ENCODE measurements at regions not wholly inside any gene's neighbourhood (a gene's known extent, or its start where the extent isn't known, plus 50 kb on each side); places are given as distances from the start of the nearest gene placed in this dataset.
"Not testable (repeated sequence)": the region's sequence is repeated elsewhere in the genome, so short reads cannot be mapped to it uniquely, and the experiment has no call there.

DNA sequence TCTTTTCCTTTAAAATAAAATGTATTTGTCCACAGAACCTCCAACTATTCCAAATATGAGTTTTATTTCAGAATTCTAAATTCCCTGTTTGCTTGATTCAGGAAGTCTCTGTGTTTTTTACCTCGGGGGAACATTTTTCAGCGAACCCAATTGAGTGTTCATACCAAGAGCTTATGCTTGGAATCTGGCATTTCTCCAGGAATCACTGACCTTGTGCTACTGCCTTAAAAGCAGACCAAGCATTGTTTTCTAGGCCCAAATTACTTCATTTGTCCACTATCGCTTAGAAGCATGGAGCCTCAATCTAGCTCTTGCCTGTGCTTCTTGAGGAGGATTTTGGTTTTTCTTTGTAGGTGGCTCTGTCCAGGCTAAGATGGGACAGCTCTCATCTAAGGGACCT, 59.4 kb downstream of the EBLN1 start:
- no peaks in the 10 kb centered on the region for H3K9me3 ChIP-seq (ENCODE audit: control insufficient read depth, insufficient read depth, low read length)

DNA sequence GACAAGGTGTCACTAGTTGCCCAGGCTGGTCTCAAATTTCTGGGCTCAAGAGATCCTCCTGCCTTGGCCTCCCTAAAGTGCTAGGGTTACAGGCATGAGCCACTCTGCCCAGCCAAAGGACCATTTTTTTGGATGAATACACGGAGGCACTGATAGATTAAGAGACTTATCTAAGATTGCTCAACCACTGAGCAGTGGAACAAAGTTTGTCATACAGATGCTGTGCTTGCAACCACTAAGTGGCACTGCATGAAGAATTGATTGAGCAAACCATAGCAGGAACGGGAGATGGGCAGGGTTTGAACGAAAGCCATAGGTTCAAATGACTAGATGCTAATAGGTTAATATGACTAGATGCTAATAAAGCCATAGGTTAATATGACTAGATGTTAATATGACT, 61.1 kb downstream of the EBLN1 start:
- H3K4me1 ChIP-seq (ENCODE audit: control insufficient read depth, insufficient read depth, low read length), result no peaks in the 10 kb centered on the region
- H3K36me3 ChIP-seq (ENCODE audit: control insufficient read depth, insufficient read depth, low read length), result no peaks in the 10 kb centered on the region
- no peaks in the 10 kb centered on the region for H3K9me3 ChIP-seq (ENCODE audit: control insufficient read depth, insufficient read depth, low read length)
- no peaks in the 10 kb centered on the region for H3K27me3 ChIP-seq (ENCODE audit: control insufficient read depth, insufficient read depth, low read length)
- H3K9ac ChIP-seq (ENCODE audit: low read depth, low read length), result no peak overlapping the region
- H3K4me3 ChIP-seq (ENCODE audit: low read depth, low read length), result no peak overlapping the region

More for the DNA sequence above, 59.4 kb downstream of the EBLN1 start:
- Histone ChIP-seq H3K27me3 (ENCODE audit: control insufficient read depth, insufficient read depth, low read length) (no peaks in the 10 kb centered on the region), H3K36me3 (ENCODE audit: control insufficient read depth, insufficient read depth, low read length) (no peaks in the 10 kb centered on the region), H3K4me1 (ENCODE audit: control insufficient read depth, insufficient read depth, low read length) (no peaks in the 10 kb centered on the region), H3K9ac (ENCODE audit: low read depth, low read length) (no peak overlapping the region), H3K4me3 (ENCODE audit: low read depth, low read length) (no peak overlapping the region)

DNA sequence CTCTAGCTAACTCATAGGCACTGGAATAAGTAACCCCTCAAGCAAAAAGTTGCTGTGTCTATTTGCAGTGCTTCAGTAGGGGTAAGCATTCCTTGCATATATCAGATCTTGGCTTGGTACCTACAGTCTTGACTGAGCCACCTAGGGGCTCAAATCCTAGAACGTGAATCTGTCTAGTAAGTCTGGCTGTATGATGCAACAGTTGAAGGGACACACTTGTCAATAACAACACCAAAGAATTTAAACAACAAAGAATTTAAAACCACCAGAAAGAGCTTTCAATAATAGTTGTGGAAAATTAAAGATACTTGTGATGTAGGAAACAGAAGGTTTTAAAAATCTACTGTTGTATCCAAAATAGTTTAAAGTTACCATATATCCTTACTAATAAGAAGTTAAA, 65.4 kb downstream of the EBLN1 start:
- no peaks in the 10 kb centered on the region for H3K36me3 ChIP-seq (ENCODE audit: control insufficient read depth, insufficient read depth, low read length)
- no peak overlapping the region for H3K9ac ChIP-seq (ENCODE audit: low read depth, low read length)
- no peaks in the 10 kb centered on the region for H3K27me3 ChIP-seq (ENCODE audit: control insufficient read depth, insufficient read depth, low read length)
- H3K4me3 ChIP-seq (ENCODE audit: low read depth, low read length), result no peak overlapping the region
- no peaks in the 10 kb centered on the region for H3K9me3 ChIP-seq (ENCODE audit: control insufficient read depth, insufficient read depth, low read length)
- no peaks in the 10 kb centered on the region for H3K4me1 ChIP-seq (ENCODE audit: control insufficient read depth, insufficient read depth, low read length)

GRCh38 chr10:22150842-22151241, 67.0 kb downstream of the EBLN1 start:
- Histone ChIP-seq H3K36me3 (ENCODE audit: control insufficient read depth, insufficient read depth, low read length) (no peaks in the 10 kb centered on the region), H3K9me3 (ENCODE audit: control insufficient read depth, insufficient read depth, low read length) (no peaks in the 10 kb centered on the region), H3K4me1 (ENCODE audit: control insufficient read depth, insufficient read depth, low read length) (no peaks in the 10 kb centered on the region), H3K4me3 (ENCODE audit: low read depth, low read length) (no peak overlapping the region), H3K9ac (ENCODE audit: low read depth, low read length) (no peak overlapping the region), H3K27me3 (ENCODE audit: control insufficient read depth, insufficient read depth, low read length) (no peaks in the 10 kb centered on the region)

GRCh38 chr10:22148961-22149360, 68.9 kb downstream of the EBLN1 start:
- no peaks in the 10 kb centered on the region for H3K27me3 ChIP-seq (ENCODE audit: control insufficient read depth, insufficient read depth, low read length)
- no peaks in the 10 kb centered on the region for H3K36me3 ChIP-seq (ENCODE audit: control insufficient read depth, insufficient read depth, low read length)
- H3K9me3 ChIP-seq (ENCODE audit: control insufficient read depth, insufficient read depth, low read length), result no peaks in the 10 kb centered on the region
- H3K4me3 ChIP-seq (ENCODE audit: low read depth, low read length), result no peak overlapping the region
- H3K9ac ChIP-seq (ENCODE audit: low read depth, low read length), result no peak overlapping the region
- H3K4me1 ChIP-seq (ENCODE audit: control insufficient read depth, insufficient read depth, low read length), result no peaks in the 10 kb centered on the region

DNA sequence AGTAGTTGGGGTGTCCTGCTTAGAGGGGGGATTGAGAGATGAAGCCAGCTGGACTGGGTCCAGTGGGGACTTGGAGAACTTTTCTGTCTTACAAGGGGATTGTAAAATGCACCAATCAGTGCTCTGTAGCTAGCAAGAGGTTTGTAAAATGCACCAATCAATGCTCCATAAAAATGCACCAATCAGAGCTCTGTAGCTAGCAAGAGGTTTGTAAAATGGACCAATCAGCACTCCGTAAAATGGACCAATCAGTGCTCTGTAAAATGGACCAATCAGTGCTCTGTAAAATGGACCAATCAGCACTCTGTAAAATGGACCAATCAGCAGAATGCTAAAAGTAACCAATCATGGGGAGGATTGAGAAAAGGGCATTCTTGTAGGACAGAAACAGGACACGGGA, 71.9 kb downstream of the EBLN1 start:
- H3K4me1 ChIP-seq (ENCODE audit: control insufficient read depth, insufficient read depth, low read length); H3K36me3 ChIP-seq (ENCODE audit: control insufficient read depth, insufficient read depth, low read length); H3K27me3 ChIP-seq (ENCODE audit: control insufficient read depth, insufficient read depth, low read length); H3K9ac ChIP-seq (ENCODE audit: low read depth, low read length); H3K4me3 ChIP-seq (ENCODE audit: low read depth, low read length); H3K9me3 ChIP-seq (ENCODE audit: control insufficient read depth, insufficient read depth, low read length): not testable (repeated sequence)

GRCh38 chr10:22137542-22137941, 80.3 kb downstream of the EBLN1 start:
- Histone ChIP-seq H3K27me3 (ENCODE audit: control insufficient read depth, insufficient read depth, low read length) (no peaks in the 10 kb centered on the region), H3K4me1 (ENCODE audit: control insufficient read depth, insufficient read depth, low read length) (no peaks in the 10 kb centered on the region), H3K4me3 (ENCODE audit: low read depth, low read length) (no peak overlapping the region), H3K9ac (ENCODE audit: low read depth, low read length) (no peak overlapping the region), H3K9me3 (ENCODE audit: control insufficient read depth, insufficient read depth, low read length) (no peaks in the 10 kb centered on the region), H3K36me3 (ENCODE audit: control insufficient read depth, insufficient read depth, low read length) (peaks cover 2% of the 10 kb centered on the region)

DNA sequence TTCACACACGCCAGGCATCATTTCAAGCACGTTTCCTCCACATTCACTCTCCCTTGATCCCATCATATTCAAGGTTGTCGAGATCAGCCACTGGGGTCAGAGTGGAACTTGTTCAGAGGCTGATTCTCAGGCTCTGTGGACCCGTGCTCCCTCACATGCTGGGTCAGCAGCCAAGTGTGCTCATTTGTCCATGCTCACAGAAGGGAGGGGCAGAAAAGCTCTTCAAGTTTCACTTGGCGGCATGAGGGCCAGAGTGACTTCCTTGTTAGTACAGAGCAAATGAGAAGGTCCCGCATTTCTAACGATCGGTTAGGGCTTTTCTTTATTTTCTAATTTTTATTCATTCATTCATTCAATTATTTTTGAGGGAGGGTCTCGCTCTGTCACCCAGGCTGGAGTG, 82.2 kb downstream of the EBLN1 start:
- H3K36me3 ChIP-seq (ENCODE audit: control insufficient read depth, insufficient read depth, low read length), result peaks cover 2% of the 10 kb centered on the region
- H3K4me3 ChIP-seq (ENCODE audit: low read depth, low read length), result no peak overlapping the region
- H3K4me1 ChIP-seq (ENCODE audit: control insufficient read depth, insufficient read depth, low read length), result no peaks in the 10 kb centered on the region
- H3K9ac ChIP-seq (ENCODE audit: low read depth, low read length), result no peak overlapping the region
- no peaks in the 10 kb centered on the region for H3K9me3 ChIP-seq (ENCODE audit: control insufficient read depth, insufficient read depth, low read length)
- H3K27me3 ChIP-seq (ENCODE audit: control insufficient read depth, insufficient read depth, low read length), result no peaks in the 10 kb centered on the region

- no peak overlapping the region for H3K9ac ChIP-seq (ENCODE audit: low read depth, low read length)
- H3K4me3 ChIP-seq (ENCODE audit: low read depth, low read length), result no peak overlapping the region
- peaks cover 2% of the 10 kb centered on the region for H3K36me3 ChIP-seq (ENCODE audit: control insufficient read depth, insufficient read depth, low read length)
- no peaks in the 10 kb centered on the region for H3K4me1 ChIP-seq (ENCODE audit: control insufficient read depth, insufficient read depth, low read length)
- H3K9me3 ChIP-seq (ENCODE audit: control insufficient read depth, insufficient read depth, low read length), result no peaks in the 10 kb centered on the region
- no peaks in the 10 kb centered on the region for H3K27me3 ChIP-seq (ENCODE audit: control insufficient read depth, insufficient read depth, low read length)
Measured at GRCh38 chr10:22133749-22134624, 83.8 kb downstream of the EBLN1 start.

- H3K27me3 ChIP-seq (ENCODE audit: control insufficient read depth, insufficient read depth, low read length); H3K4me1 ChIP-seq (ENCODE audit: control insufficient read depth, insufficient read depth, low read length); H3K36me3 ChIP-seq (ENCODE audit: control insufficient read depth, insufficient read depth, low read length); H3K9ac ChIP-seq (ENCODE audit: low read depth, low read length); H3K9me3 ChIP-seq (ENCODE audit: control insufficient read depth, insufficient read depth, low read length); H3K4me3 ChIP-seq (ENCODE audit: low read depth, low read length): not testable (repeated sequence)
Measured at GRCh38 chr10:22130824-22131223, 87.0 kb downstream of the EBLN1 start.

- H3K27me3 ChIP-seq (ENCODE audit: control insufficient read depth, insufficient read depth, low read length); H3K36me3 ChIP-seq (ENCODE audit: control insufficient read depth, insufficient read depth, low read length); H3K4me1 ChIP-seq (ENCODE audit: control insufficient read depth, insufficient read depth, low read length); H3K9ac ChIP-seq (ENCODE audit: low read depth, low read length); H3K9me3 ChIP-seq (ENCODE audit: control insufficient read depth, insufficient read depth, low read length): not testable (repeated sequence)
- peak overlapping the region; percentile 46 for H3K4me3 ChIP-seq (ENCODE audit: low read depth, low read length)
Measured at GRCh38 chr10:22129612-22130011, 88.2 kb downstream of the EBLN1 start.

DNA sequence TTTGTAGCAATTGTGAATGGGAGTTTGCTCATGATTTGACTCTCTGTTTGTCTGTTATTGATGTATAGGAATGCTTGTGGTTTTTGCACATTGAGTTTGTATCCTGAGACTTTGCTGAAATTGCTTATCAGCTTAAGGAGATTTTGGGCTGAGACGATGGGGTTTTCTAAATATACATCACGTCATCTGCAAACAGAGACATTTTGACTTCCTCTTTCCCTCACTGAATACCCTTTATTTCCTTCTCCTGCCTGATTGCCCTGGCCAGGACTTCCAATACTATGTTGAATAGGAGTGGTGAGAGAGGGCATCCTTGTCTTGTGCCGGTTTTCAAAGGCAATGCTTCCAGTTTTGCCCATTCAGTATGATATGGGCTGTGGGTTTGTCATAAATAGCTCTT, 96.6 kb downstream of the EBLN1 start:
- not testable (repeated sequence) for H3K9me3 ChIP-seq (ENCODE audit: control insufficient read depth, insufficient read depth, low read length); H3K27me3 ChIP-seq (ENCODE audit: control insufficient read depth, insufficient read depth, low read length); H3K4me3 ChIP-seq (ENCODE audit: low read depth, low read length); H3K36me3 ChIP-seq (ENCODE audit: control insufficient read depth, insufficient read depth, low read length); H3K9ac ChIP-seq (ENCODE audit: low read depth, low read length); H3K4me1 ChIP-seq (ENCODE audit: control insufficient read depth, insufficient read depth, low read length)

Measured in iPS-15b (cell line).